ENCODE measurements at regions not wholly inside any gene's neighbourhood (a gene's known extent, or its start where the extent isn't known, plus 50 kb on each side); places are given as distances from the start of the nearest gene placed in this dataset.

GRCh38 chr5:60371065-60371464 lies 328.9 kb downstream of the DEPDC1B start:
- Mint-ChIP-seq H3K4me1 (ENCODE audit: low read depth) (no peaks in the 10 kb centered on the region), H3K27ac (no peak overlapping the region), H3K36me3 (ENCODE audit: low read depth) (no peaks in the 10 kb centered on the region), H3K4me3 (no peak overlapping the region), H3K27me3 (ENCODE audit: low read depth) (no peaks in the 10 kb centered on the region), H3K9me3 (no peaks in the 10 kb centered on the region)
- CTCF ChIA-PET = interaction anchor here (0.5 kb wide), 1 partner anchor 62 kb away, joined by 3 read pairs; no protein-coding TSS in a partner anchor
- DNase-seq = no peak
- intact Hi-C loops (cut with micrococcal nuclease) = no loop called here

- CTCF ChIA-PET = interaction anchor here (0.5 kb wide), 1 partner anchor 62 kb away, joined by 3 read pairs; no protein-coding TSS in a partner anchor
- intact Hi-C loops (cut with micrococcal nuclease) = no loop called here
- Mint-ChIP-seq H3K27ac (no peak overlapping the region), H3K9me3 (no peaks in the 10 kb centered on the region), H3K36me3 (ENCODE audit: low read depth) (no peaks in the 10 kb centered on the region), H3K4me1 (ENCODE audit: low read depth) (no peaks in the 10 kb centered on the region), H3K4me3 (no peak overlapping the region), H3K27me3 (ENCODE audit: low read depth) (no peaks in the 10 kb centered on the region)
- DNase-seq = no peak
These were observed 329.5 kb downstream of the DEPDC1B start for GRCh38 chr5:60370508-60370907.

GRCh38 chr5:60369391-60369790 lies 330.6 kb downstream of the DEPDC1B start:
- intact Hi-C loops (cut with micrococcal nuclease) = no loop called here

GRCh38 chr5:60368100-60368499 lies 331.9 kb downstream of the DEPDC1B start:
- intact Hi-C loops (cut with micrococcal nuclease) = no loop called here
- CTCF ChIA-PET = no interaction called here
- H3K4me1 Mint-ChIP-seq (ENCODE audit: low read depth) = no peaks in the 10 kb centered on the region
- no peak for DNase-seq
- H3K27me3 Mint-ChIP-seq (ENCODE audit: low read depth) = no peaks in the 10 kb centered on the region
- H3K36me3 Mint-ChIP-seq (ENCODE audit: low read depth) = no peaks in the 10 kb centered on the region
- no peaks in the 10 kb centered on the region for H3K9me3 Mint-ChIP-seq
- no peak overlapping the region for H3K4me3 Mint-ChIP-seq
- H3K27ac Mint-ChIP-seq = no peak overlapping the region

More at GRCh38 chr5:60369391-60369790, 330.6 kb downstream of the DEPDC1B start:
- Mint-ChIP-seq H3K36me3 (ENCODE audit: low read depth) (no peaks in the 10 kb centered on the region), H3K4me3 (no peak overlapping the region), H3K9me3 (no peaks in the 10 kb centered on the region), H3K27ac (no peak overlapping the region), H3K27me3 (ENCODE audit: low read depth) (no peaks in the 10 kb centered on the region), H3K4me1 (ENCODE audit: low read depth) (no peaks in the 10 kb centered on the region)
- no peak for DNase-seq
- CTCF ChIA-PET = no interaction called here

GRCh38 chr5:60366489-60366888 lies 333.5 kb downstream of the DEPDC1B start:
- Mint-ChIP-seq H3K9me3 (no peaks in the 10 kb centered on the region), H3K27ac (no peak overlapping the region), H3K4me1 (ENCODE audit: low read depth) (no peaks in the 10 kb centered on the region), H3K36me3 (ENCODE audit: low read depth) (no peaks in the 10 kb centered on the region), H3K4me3 (no peak overlapping the region), H3K27me3 (ENCODE audit: low read depth) (no peaks in the 10 kb centered on the region)
- intact Hi-C loops (cut with micrococcal nuclease) = no loop called here
- CTCF ChIA-PET = interaction anchor here (0.6 kb wide), 2 partner anchors 368 to 479 kb away, joined by 4 to 5 read pairs; no protein-coding TSS in a partner anchor
- no peak for DNase-seq

GRCh38 chr5:60365001-60365400 lies 335.0 kb downstream of the DEPDC1B start:
- intact Hi-C loops (cut with micrococcal nuclease) = no loop called here
- Mint-ChIP-seq H3K9me3 (no peaks in the 10 kb centered on the region), H3K27ac (no peak overlapping the region), H3K36me3 (ENCODE audit: low read depth) (no peaks in the 10 kb centered on the region), H3K4me1 (ENCODE audit: low read depth) (no peaks in the 10 kb centered on the region), H3K4me3 (no peak overlapping the region), H3K27me3 (ENCODE audit: low read depth) (no peaks in the 10 kb centered on the region)
- CTCF ChIA-PET = no interaction called here
- no peak for DNase-seq

GRCh38 chr5:60362158-60362557 lies 337.8 kb downstream of the DEPDC1B start:
- Mint-ChIP-seq H3K36me3 (ENCODE audit: low read depth) (no peaks in the 10 kb centered on the region), H3K4me1 (ENCODE audit: low read depth) (no peaks in the 10 kb centered on the region), H3K4me3 (no peak overlapping the region), H3K27me3 (ENCODE audit: low read depth) (no peaks in the 10 kb centered on the region), H3K9me3 (no peaks in the 10 kb centered on the region), H3K27ac (no peak overlapping the region)
- intact Hi-C loops (cut with micrococcal nuclease) = no loop called here
- CTCF ChIA-PET = interaction anchor here (0.6 kb wide), 1 partner anchor 263 kb away, joined by 3 read pairs; no protein-coding TSS in a partner anchor
- DNase-seq = no peak

GRCh38 chr5:60360355-60360754 lies 339.6 kb downstream of the DEPDC1B start:
- DNase-seq = no peak
- CTCF ChIA-PET = no interaction called here
- no peaks in the 10 kb centered on the region for H3K36me3 Mint-ChIP-seq (ENCODE audit: low read depth)
- no peak overlapping the region for H3K27ac Mint-ChIP-seq
- no peaks in the 10 kb centered on the region for H3K9me3 Mint-ChIP-seq
- no peaks in the 10 kb centered on the region for H3K4me1 Mint-ChIP-seq (ENCODE audit: low read depth)
- no peaks in the 10 kb centered on the region for H3K27me3 Mint-ChIP-seq (ENCODE audit: low read depth)
- no peak overlapping the region for H3K4me3 Mint-ChIP-seq
- intact Hi-C loops (cut with micrococcal nuclease) = no loop called here

- no peak overlapping the region for H3K4me3 Mint-ChIP-seq
- no peak for DNase-seq
- H3K4me1 Mint-ChIP-seq (ENCODE audit: low read depth) = no peaks in the 10 kb centered on the region
- intact Hi-C loops (cut with micrococcal nuclease) = no loop called here
- H3K9me3 Mint-ChIP-seq = no peaks in the 10 kb centered on the region
- H3K27me3 Mint-ChIP-seq (ENCODE audit: low read depth) = no peaks in the 10 kb centered on the region
- H3K36me3 Mint-ChIP-seq (ENCODE audit: low read depth) = no peaks in the 10 kb centered on the region
- CTCF ChIA-PET = interaction anchor here (0.6 to 0.7 kb wide), 3 partner anchors 276 to 779 kb away, joined by 3 to 5 read pairs (median 4); no protein-coding TSS in a partner anchor
- H3K27ac Mint-ChIP-seq = no peak overlapping the region
These were observed 342.7 kb downstream of the DEPDC1B start for GRCh38 chr5:60357302-60357701.

GRCh38 chr5:60356745-60357144 lies 343.2 kb downstream of the DEPDC1B start:
- Mint-ChIP-seq H3K36me3 (ENCODE audit: low read depth) (no peaks in the 10 kb centered on the region), H3K27ac (no peak overlapping the region)
- CTCF ChIA-PET = interaction anchor here (0.6 to 0.7 kb wide), 3 partner anchors 277 to 779 kb away, joined by 3 to 5 read pairs (median 4); no protein-coding TSS in a partner anchor

GRCh38 chr5:60355181-60355580 lies 344.8 kb downstream of the DEPDC1B start:
- H3K4me1 Mint-ChIP-seq (ENCODE audit: low read depth) = no peaks in the 10 kb centered on the region
- no peak overlapping the region for H3K27ac Mint-ChIP-seq
- no peaks in the 10 kb centered on the region for H3K9me3 Mint-ChIP-seq
- H3K27me3 Mint-ChIP-seq (ENCODE audit: low read depth) = no peaks in the 10 kb centered on the region
- intact Hi-C loops (cut with micrococcal nuclease) = no loop called here
- CTCF ChIA-PET = no interaction called here
- no peak for DNase-seq
- H3K36me3 Mint-ChIP-seq (ENCODE audit: low read depth) = no peaks in the 10 kb centered on the region
- H3K4me3 Mint-ChIP-seq = no peak overlapping the region

More at GRCh38 chr5:60356745-60357144, 343.2 kb downstream of the DEPDC1B start:
- DNase-seq = no peak
- H3K9me3 Mint-ChIP-seq = no peaks in the 10 kb centered on the region
- H3K4me3 Mint-ChIP-seq = no peak overlapping the region
- intact Hi-C loops (cut with micrococcal nuclease) = no loop called here
- H3K4me1 Mint-ChIP-seq (ENCODE audit: low read depth) = no peaks in the 10 kb centered on the region
- no peaks in the 10 kb centered on the region for H3K27me3 Mint-ChIP-seq (ENCODE audit: low read depth)

- no peak overlapping the region for H3K27ac Mint-ChIP-seq
- CTCF ChIA-PET = no interaction called here
- H3K36me3 Mint-ChIP-seq (ENCODE audit: low read depth) = no peaks in the 10 kb centered on the region
- no peaks in the 10 kb centered on the region for H3K27me3 Mint-ChIP-seq (ENCODE audit: low read depth)
- H3K4me3 Mint-ChIP-seq = no peak overlapping the region
- no peak for DNase-seq
- H3K9me3 Mint-ChIP-seq = no peaks in the 10 kb centered on the region
- intact Hi-C loops (cut with micrococcal nuclease) = no loop called here
- H3K4me1 Mint-ChIP-seq (ENCODE audit: low read depth) = no peaks in the 10 kb centered on the region
These were observed 345.7 kb downstream of the DEPDC1B start for GRCh38 chr5:60354311-60354710.

GRCh38 chr5:60352992-60353599 lies 346.9 kb downstream of the DEPDC1B start:
- DNase-seq = no peak
- no peak overlapping the region for H3K4me3 Mint-ChIP-seq
- intact Hi-C loops (cut with micrococcal nuclease) = no loop called here
- CTCF ChIA-PET = no interaction called here
- H3K9me3 Mint-ChIP-seq = no peaks in the 10 kb centered on the region
- no peak overlapping the region for H3K27ac Mint-ChIP-seq
- no peaks in the 10 kb centered on the region for H3K4me1 Mint-ChIP-seq (ENCODE audit: low read depth)
- no peaks in the 10 kb centered on the region for H3K36me3 Mint-ChIP-seq (ENCODE audit: low read depth)
- H3K27me3 Mint-ChIP-seq (ENCODE audit: low read depth) = no peaks in the 10 kb centered on the region
